ENCODE measurements at regions not wholly inside any gene's neighbourhood (a gene's known extent, or its start where the extent isn't known, plus 50 kb on each side); places are given as distances from the start of the nearest gene placed in this dataset.

DNA sequence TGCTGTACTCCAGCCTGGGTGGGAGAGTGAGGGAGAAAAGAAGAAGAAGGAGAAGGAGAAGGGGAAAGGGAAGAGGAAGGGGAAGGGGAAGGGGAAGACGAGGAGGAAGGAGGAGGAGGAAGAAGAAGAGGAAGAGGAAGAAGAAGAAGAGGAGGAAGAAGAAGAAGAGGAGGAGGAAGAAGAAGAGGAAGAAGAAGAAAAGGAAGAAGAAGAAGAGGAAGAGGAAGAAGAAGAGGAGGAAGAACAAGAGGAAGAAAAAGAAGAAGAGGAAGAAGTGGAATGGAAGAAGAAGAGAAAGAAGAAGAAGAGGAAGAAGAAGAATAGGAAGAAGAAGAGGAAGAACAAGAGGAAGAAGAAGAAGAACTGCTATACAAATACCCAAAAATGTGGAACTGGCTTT is 507.4 kb upstream of the TMPO start:
- H3K4me1 ChIP-seq (replicated peaks in 1 of 2) = no peaks in the 10 kb centered on the region
- TF ChIP-seq, protein P1, sequence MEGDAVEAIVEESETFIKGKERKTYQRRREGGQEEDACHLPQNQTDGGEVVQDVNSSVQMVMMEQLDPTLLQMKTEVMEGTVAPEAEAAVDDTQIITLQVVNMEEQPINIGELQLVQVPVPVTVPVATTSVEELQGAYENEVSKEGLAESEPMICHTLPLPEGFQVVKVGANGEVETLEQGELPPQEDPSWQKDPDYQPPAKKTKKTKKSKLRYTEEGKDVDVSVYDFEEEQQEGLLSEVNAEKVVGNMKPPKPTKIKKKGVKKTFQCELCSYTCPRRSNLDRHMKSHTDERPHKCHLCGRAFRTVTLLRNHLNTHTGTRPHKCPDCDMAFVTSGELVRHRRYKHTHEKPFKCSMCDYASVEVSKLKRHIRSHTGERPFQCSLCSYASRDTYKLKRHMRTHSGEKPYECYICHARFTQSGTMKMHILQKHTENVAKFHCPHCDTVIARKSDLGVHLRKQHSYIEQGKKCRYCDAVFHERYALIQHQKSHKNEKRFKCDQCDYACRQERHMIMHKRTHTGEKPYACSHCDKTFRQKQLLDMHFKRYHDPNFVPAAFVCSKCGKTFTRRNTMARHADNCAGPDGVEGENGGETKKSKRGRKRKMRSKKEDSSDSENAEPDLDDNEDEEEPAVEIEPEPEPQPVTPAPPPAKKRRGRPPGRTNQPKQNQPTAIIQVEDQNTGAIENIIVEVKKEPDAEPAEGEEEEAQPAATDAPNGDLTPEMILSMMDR (IDR thresholded peaks at IDR 0.05) = no peak
- no peak for TF ChIP-seq POLR2A (IDR thresholded peaks at IDR 0.05)
- H3K36me3 ChIP-seq (replicated peaks in 1 of 2) = no peaks in the 10 kb centered on the region
- no peak overlapping the region for H3K4me3 ChIP-seq
- whole genome bisulfite sequencing, 4 donors = 0 to 88% (median 12%) methylated on average over 1 of the region's 1 CpG
- H3K27ac ChIP-seq = no peak overlapping the region
- no peaks in the 10 kb centered on the region for H3K27me3 ChIP-seq
- intact Hi-C loops (cut with DNase I) = no loop called here
- H3K9me3 ChIP-seq (replicated peaks in 1 of 3) = no peaks in the 10 kb centered on the region
- no peak for DNase-seq

- 74 to 83% (median 78%) methylated on average over 5 of the region's 5 CpGs for WGBS, 4 donors
- H3K27ac ChIP-seq = no peak overlapping the region
- H3K36me3 ChIP-seq (replicated peaks in 1 of 2) = no peaks in the 10 kb centered on the region
- H3K9me3 ChIP-seq (replicated peaks in 1 of 3) = peaks cover 0 to 4% (median 0%) of the 10 kb centered on the region in 3 donors
- TF ChIP-seq POLR2A (IDR thresholded peaks at IDR 0.05) = no peak
- TF ChIP-seq, protein P1 (IDR thresholded peaks at IDR 0.05) = no peak
- H3K4me1 ChIP-seq (replicated peaks in 1 of 2) = no peaks in the 10 kb centered on the region
- no peaks in the 10 kb centered on the region for H3K27me3 ChIP-seq
- no peak overlapping the region for H3K4me3 ChIP-seq
- intact Hi-C loops (cut with DNase I) = no loop called here
- peak in 1 of 7 donors; percentile 20 for DNase-seq
These were observed 501.8 kb upstream of the TMPO start for GRCh38 chr12:98013560-98013959.

DNA sequence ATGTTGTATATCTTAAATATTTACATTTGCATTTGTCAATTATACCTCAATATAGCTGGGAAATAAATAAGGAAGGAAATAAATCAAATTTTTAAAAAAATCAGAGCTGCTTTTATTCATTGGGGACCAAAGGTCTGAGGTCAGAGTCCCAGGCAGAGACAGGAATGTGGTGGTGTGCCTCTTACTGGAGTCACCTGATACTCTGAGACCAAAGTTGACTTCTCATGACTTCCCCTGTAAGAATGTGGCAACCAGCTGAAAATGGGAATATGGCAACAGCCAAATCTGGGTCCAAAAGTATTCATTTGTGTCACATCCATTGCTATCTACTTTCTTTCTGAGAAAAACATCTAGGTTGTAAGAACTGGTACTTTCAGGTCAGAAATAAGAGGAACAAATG is 496.6 kb upstream of the TMPO start:
- Histone ChIP-seq H3K27ac (no peak overlapping the region), H3K4me1 (replicated peaks in 1 of 2) (no peaks in the 10 kb centered on the region), H3K9me3 (replicated peaks in 1 of 3) (peaks cover 0 to 4% (median 0%) of the 10 kb centered on the region in 3 donors), H3K36me3 (replicated peaks in 1 of 2) (no peaks in the 10 kb centered on the region), H3K4me3 (no peak overlapping the region), H3K27me3 (no peaks in the 10 kb centered on the region)
- intact Hi-C loops (cut with DNase I) = no loop called here
- no peak for DNase-seq
- TF ChIP-seq, protein P1 (IDR thresholded peaks at IDR 0.05) = no peak
- no peak for TF ChIP-seq POLR2A (IDR thresholded peaks at IDR 0.05)

DNA sequence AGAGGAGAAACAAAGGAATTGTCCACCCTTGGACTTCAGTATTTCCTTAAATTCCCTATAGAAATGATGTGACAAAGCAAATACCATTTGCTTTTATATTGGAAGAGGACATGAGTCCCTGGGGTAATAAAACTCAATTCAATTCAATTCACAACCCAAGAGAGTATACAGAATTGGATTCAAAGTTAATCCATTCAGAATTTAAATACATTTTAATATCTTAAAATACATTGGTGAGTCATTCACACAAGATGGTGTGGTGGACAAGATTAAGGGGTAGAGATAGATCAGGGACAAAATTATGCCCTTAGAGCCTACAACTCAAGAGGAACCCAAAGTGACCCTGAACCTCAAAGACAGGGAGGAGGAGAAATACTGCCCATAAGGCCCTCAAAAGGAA is 495.0 kb upstream of the TMPO start:
- Histone ChIP-seq H3K4me3 (no peak overlapping the region), H3K4me1 (replicated peaks in 1 of 2) (no peaks in the 10 kb centered on the region), H3K27ac (no peak overlapping the region), H3K27me3 (no peaks in the 10 kb centered on the region), H3K9me3 (replicated peaks in 1 of 3) (peaks cover 0 to 4% (median 0%) of the 10 kb centered on the region in 3 donors), H3K36me3 (replicated peaks in 1 of 2) (no peaks in the 10 kb centered on the region)
- intact Hi-C loops (cut with DNase I) = no loop called here
- no peak for TF ChIP-seq POLR2A (IDR thresholded peaks at IDR 0.05)
- TF ChIP-seq, protein P1 (IDR thresholded peaks at IDR 0.05) = no peak
- DNase-seq = no peak

Data from adrenal gland (tissue), 9 donors.